Medulla oblongata (tissue), 1 donor: ENCODE measurements at regions not wholly inside any gene's neighbourhood (a gene's known extent, or its start where the extent isn't known, plus 50 kb on each side); places are given as distances from the start of the nearest gene placed in this dataset.

Experiments
- DNase-seq: peaks from one replicate; pipeline ENCODE4 v3.0.0-alpha.2; 2015; ENCODE audit errors: extremely low spot score

- DNase-seq, result no peak
These were observed 220.1 kb downstream of the OSR1 start for GRCh38 chr2:19138264-19138825.

GRCh38 chr2:19137433-19137832, 221.0 kb downstream of the OSR1 start:
- no peak for DNase-seq

GRCh38 chr2:19132967-19133366, 225.5 kb downstream of the OSR1 start:
- no peak for DNase-seq

GRCh38 chr2:19131871-19132270, 226.6 kb downstream of the OSR1 start:
- DNase-seq, result no peak

- no peak for DNase-seq
These were observed 230.3 kb downstream of the OSR1 start for GRCh38 chr2:19128148-19128547.

- no peak for DNase-seq
These were observed 230.8 kb downstream of the OSR1 start for GRCh38 chr2:19127616-19128015.

GRCh38 chr2:19125901-19126680, 232.3 kb downstream of the OSR1 start:
- DNase-seq, result no peak

GRCh38 chr2:19124135-19124534, 234.3 kb downstream of the OSR1 start:
- no peak for DNase-seq

- DNase-seq, result no peak
These were observed 234.9 kb downstream of the OSR1 start for GRCh38 chr2:19123556-19123955.

- DNase-seq, result no peak
These were observed 236.2 kb downstream of the OSR1 start for GRCh38 chr2:19122220-19122619.

- DNase-seq, result peak; percentile 89
These were observed 237.3 kb downstream of the OSR1 start for GRCh38 chr2:19120941-19121750.

GRCh38 chr2:19120181-19120580, 238.2 kb downstream of the OSR1 start:
- peak; percentile 32 for DNase-seq

- peak; percentile 85 for DNase-seq
These were observed 239.0 kb downstream of the OSR1 start for GRCh38 chr2:19119326-19120001.

- DNase-seq, result no peak
These were observed 241.5 kb downstream of the OSR1 start for GRCh38 chr2:19116918-19117317.

- peak; percentile 20 for DNase-seq
These were observed 243.6 kb downstream of the OSR1 start for GRCh38 chr2:19114754-19115231.

- DNase-seq, result no peak
These were observed 244.3 kb downstream of the OSR1 start for GRCh38 chr2:19114126-19114525.

- DNase-seq, result no peak
These were observed 247.1 kb downstream of the OSR1 start for GRCh38 chr2:19111354-19111753.

- DNase-seq, result peak; percentile 62
These were observed 248.9 kb downstream of the OSR1 start for GRCh38 chr2:19109518-19109917.

- no peak for DNase-seq
These were observed 252.0 kb downstream of the OSR1 start for GRCh38 chr2:19106376-19106775.

GRCh38 chr2:19104503-19104902, 253.9 kb downstream of the OSR1 start:
- no peak for DNase-seq

GRCh38 chr2:19102696-19103423, 255.6 kb downstream of the OSR1 start:
- DNase-seq, result no peak
